GM23338 (cell line): ENCODE measurements at regions not wholly inside any gene's neighbourhood (a gene's known extent, or its start where the extent isn't known, plus 50 kb on each side); places are given as distances from the start of the nearest gene placed in this dataset.

ENCODE experiments used
- EZH2 ChIP-seq: fragments of 200-600 bp; sonication (generic); IDR thresholded peaks from one replicate; pipeline ENCODE4 v1.8.0; 2017; ENCODE audit warnings: antibody characterized with exemption, mild to moderate bottlenecking, low read depth; ENCODE audit not compliant: unreplicated experiment
- JUNB ChIP-seq: IDR thresholded peaks from one replicate; pipeline ENCODE4 v1.6.1; 2016; ENCODE audit warnings: antibody characterized with exemption; ENCODE audit not compliant: unreplicated experiment
- POLR2AphosphoS5 ChIP-seq: IDR thresholded peaks from 2 replicates; pipeline ENCODE4 v1.6.1; 2016; ENCODE audit warnings: antibody characterized with exemption, low read depth
- TF ChIP-seq, protein P1 (sequence below), 2 experiments: fragments of 200-600 bp in 1 of 2; sonication (generic) in 1 of 2; conservative IDR thresholded peaks; 2 replicates each; pipeline versions ENCODE4 v1.5.1 to v1.6.1; 2016 to 2017; ENCODE audit warnings: antibody characterized with exemption in 2 of 2, low read depth in 2 of 2, mild to moderate bottlenecking in 2 of 2, moderate library complexity in 1 of 2
- TF ChIP-seq, protein P2 (sequence below): IDR thresholded peaks from one replicate; pipeline ENCODE4 v1.6.1; 2018; ENCODE audit warnings: antibody characterized with exemption; ENCODE audit not compliant: unreplicated experiment

DNA sequence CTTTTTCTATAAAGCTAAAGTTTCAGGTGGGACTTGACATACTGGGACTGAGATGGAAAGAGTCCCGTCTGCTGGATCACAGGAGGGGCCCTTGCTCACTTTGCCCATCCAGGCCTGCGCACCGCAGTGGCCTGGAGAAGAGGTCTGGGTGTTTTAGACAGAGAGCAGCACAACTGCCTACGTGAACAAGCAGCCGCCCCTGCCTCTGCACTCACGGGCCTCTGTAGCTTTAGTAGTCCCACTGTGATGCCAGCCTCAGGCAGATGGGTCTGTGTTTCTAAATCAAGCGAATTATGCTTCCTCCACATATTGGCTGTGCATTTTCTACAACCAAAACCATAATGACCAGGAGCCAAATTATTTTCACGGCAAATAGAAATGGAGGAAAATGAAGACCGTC lies 184.8 kb upstream of the FOXQ1 start:
- TF ChIP-seq, protein P1, sequence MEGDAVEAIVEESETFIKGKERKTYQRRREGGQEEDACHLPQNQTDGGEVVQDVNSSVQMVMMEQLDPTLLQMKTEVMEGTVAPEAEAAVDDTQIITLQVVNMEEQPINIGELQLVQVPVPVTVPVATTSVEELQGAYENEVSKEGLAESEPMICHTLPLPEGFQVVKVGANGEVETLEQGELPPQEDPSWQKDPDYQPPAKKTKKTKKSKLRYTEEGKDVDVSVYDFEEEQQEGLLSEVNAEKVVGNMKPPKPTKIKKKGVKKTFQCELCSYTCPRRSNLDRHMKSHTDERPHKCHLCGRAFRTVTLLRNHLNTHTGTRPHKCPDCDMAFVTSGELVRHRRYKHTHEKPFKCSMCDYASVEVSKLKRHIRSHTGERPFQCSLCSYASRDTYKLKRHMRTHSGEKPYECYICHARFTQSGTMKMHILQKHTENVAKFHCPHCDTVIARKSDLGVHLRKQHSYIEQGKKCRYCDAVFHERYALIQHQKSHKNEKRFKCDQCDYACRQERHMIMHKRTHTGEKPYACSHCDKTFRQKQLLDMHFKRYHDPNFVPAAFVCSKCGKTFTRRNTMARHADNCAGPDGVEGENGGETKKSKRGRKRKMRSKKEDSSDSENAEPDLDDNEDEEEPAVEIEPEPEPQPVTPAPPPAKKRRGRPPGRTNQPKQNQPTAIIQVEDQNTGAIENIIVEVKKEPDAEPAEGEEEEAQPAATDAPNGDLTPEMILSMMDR (conservative IDR thresholded peaks at IDR 0.05; ENCODE audit: low read depth in 2 of 2) = no peak
- TF ChIP-seq EZH2 (no peak), POLR2AphosphoS5 (no peak), JUNB (no peak)
- TF ChIP-seq, protein P2, sequence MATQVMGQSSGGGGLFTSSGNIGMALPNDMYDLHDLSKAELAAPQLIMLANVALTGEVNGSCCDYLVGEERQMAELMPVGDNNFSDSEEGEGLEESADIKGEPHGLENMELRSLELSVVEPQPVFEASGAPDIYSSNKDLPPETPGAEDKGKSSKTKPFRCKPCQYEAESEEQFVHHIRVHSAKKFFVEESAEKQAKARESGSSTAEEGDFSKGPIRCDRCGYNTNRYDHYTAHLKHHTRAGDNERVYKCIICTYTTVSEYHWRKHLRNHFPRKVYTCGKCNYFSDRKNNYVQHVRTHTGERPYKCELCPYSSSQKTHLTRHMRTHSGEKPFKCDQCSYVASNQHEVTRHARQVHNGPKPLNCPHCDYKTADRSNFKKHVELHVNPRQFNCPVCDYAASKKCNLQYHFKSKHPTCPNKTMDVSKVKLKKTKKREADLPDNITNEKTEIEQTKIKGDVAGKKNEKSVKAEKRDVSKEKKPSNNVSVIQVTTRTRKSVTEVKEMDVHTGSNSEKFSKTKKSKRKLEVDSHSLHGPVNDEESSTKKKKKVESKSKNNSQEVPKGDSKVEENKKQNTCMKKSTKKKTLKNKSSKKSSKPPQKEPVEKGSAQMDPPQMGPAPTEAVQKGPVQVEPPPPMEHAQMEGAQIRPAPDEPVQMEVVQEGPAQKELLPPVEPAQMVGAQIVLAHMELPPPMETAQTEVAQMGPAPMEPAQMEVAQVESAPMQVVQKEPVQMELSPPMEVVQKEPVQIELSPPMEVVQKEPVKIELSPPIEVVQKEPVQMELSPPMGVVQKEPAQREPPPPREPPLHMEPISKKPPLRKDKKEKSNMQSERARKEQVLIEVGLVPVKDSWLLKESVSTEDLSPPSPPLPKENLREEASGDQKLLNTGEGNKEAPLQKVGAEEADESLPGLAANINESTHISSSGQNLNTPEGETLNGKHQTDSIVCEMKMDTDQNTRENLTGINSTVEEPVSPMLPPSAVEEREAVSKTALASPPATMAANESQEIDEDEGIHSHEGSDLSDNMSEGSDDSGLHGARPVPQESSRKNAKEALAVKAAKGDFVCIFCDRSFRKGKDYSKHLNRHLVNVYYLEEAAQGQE = no peak
